Peyer's patch (tissue), 4 donors: ENCODE measurements at regions not wholly inside any gene's neighbourhood (a gene's known extent, or its start where the extent isn't known, plus 50 kb on each side); places are given as distances from the start of the nearest gene placed in this dataset.
A peak's percentile ranks its signal among the peaks of the same experiment; 100 is the strongest.

ENCODE experiments used
- DNase-seq, 3 donors: peaks; one replicate each; pipeline ENCODE4 v3.0.0-alpha.2; 2017 to 2019
- H3K27ac ChIP-seq, 4 donors: fragments of 200-600 bp; sonication (generic); one replicate each; pipeline ENCODE4 v1.5.1; 2016 to 2019
- H3K27me3 ChIP-seq, 2 donors: fragments of 200-600 bp; sonication (generic); one replicate each; pipeline ENCODE4 v1.5.1; 2019
- H3K36me3 ChIP-seq, 3 donors: fragments of 200-600 bp; sonication (generic); one replicate each; pipeline ENCODE4 v1.5.1; 2016 to 2019
- H3K4me1 ChIP-seq, 4 donors: fragments of 200-600 bp; sonication (generic); one replicate each; pipeline ENCODE4 v1.5.1; 2016 to 2019
- H3K4me3 ChIP-seq, 4 donors: fragments of 200-600 bp; sonication (generic); 1 replicate in 3 of 4; 2 replicates in 1 of 4; pipeline ENCODE4 v1.5.1; 2016 to 2019; ENCODE audit warnings: mild to moderate bottlenecking in 1 of 4
- H3K9me3 ChIP-seq, 4 donors: fragments of 200-600 bp; sonication (generic); one replicate each; pipeline ENCODE4 v1.5.1; 2016 to 2019; ENCODE audit warnings: mild to moderate bottlenecking in 1 of 4
- CTCF ChIP-seq, 6 experiments: fragments of 450-650 bp in 4 of 6; fragments of 200-600 bp in 2 of 6; sonication (generic) in 1 of 6; IDR thresholded peaks; one replicate each; pipeline ENCODE4 v1.5.1; 2017 to 2019; ENCODE audit warnings: antibody characterized with exemption in 6 of 6, mild to moderate bottlenecking in 3 of 6, moderate library complexity in 1 of 6
- POLR2A ChIP-seq, 2 donors: fragments of 450-650 bp; IDR thresholded peaks; one replicate each; pipeline ENCODE4 v1.5.1; 2017; ENCODE audit warnings: antibody characterized with exemption in 2 of 2, mild to moderate bottlenecking in 2 of 2, moderate library complexity in 2 of 2

GRCh38 chr4:163582703-163583102 is 88.2 kb downstream of the TMA16 start:
- Histone ChIP-seq H3K4me1 (no peaks in the 10 kb centered on the region), H3K36me3 (no peaks in the 10 kb centered on the region), H3K9me3 (no peaks in the 10 kb centered on the region), H3K4me3 (no peak overlapping the region), H3K27ac (no peak overlapping the region), H3K27me3 (no peaks in the 10 kb centered on the region)
- no peak for DNase-seq
- no peak for TF ChIP-seq POLR2A (IDR thresholded peaks at IDR 0.05)
- no peak for TF ChIP-seq CTCF (IDR thresholded peaks at IDR 0.05)

- TF ChIP-seq POLR2A (IDR thresholded peaks at IDR 0.05) (no peak), CTCF (IDR thresholded peaks at IDR 0.05) (peak in 1 of 6 experiments; percentile 36)
- DNase-seq: no peak
- Histone ChIP-seq H3K27ac (peak overlapping the region in 1 of 4 donors; percentile 6), H3K9me3 (no peaks in the 10 kb centered on the region), H3K4me1 (no peaks in the 10 kb centered on the region), H3K27me3 (no peaks in the 10 kb centered on the region), H3K36me3 (no peaks in the 10 kb centered on the region), H3K4me3 (no peak overlapping the region)
These were observed 93.4 kb downstream of the TMA16 start for GRCh38 chr4:163587867-163588266.

GRCh38 chr4:163588532-163588931 is 94.0 kb downstream of the TMA16 start:
- TF ChIP-seq POLR2A (IDR thresholded peaks at IDR 0.05) (no peak), CTCF (IDR thresholded peaks at IDR 0.05) (no peak)
- no peak overlapping the region for H3K27ac ChIP-seq
- no peaks in the 10 kb centered on the region for H3K9me3 ChIP-seq

GRCh38 chr4:163590103-163590502 is 95.6 kb downstream of the TMA16 start:
- Histone ChIP-seq H3K4me3 (no peak overlapping the region), H3K9me3 (no peaks in the 10 kb centered on the region), H3K27me3 (no peaks in the 10 kb centered on the region), H3K36me3 (no peaks in the 10 kb centered on the region), H3K27ac (peak overlapping the region in 2 of 4 donors; percentile 18 to 73), H3K4me1 (no peaks in the 10 kb centered on the region)
- no peak for TF ChIP-seq POLR2A (IDR thresholded peaks at IDR 0.05)
- TF ChIP-seq CTCF (IDR thresholded peaks at IDR 0.05): no peak
- no peak for DNase-seq

More at GRCh38 chr4:163588532-163588931, 94.0 kb downstream of the TMA16 start:
- Histone ChIP-seq H3K4me3 (no peak overlapping the region), H3K27me3 (no peaks in the 10 kb centered on the region), H3K36me3 (no peaks in the 10 kb centered on the region), H3K4me1 (no peaks in the 10 kb centered on the region)
- no peak for DNase-seq

- no peak for TF ChIP-seq POLR2A (IDR thresholded peaks at IDR 0.05)
- no peak for TF ChIP-seq CTCF (IDR thresholded peaks at IDR 0.05)
- H3K27me3 ChIP-seq: no peaks in the 10 kb centered on the region
- H3K9me3 ChIP-seq: no peaks in the 10 kb centered on the region
- H3K36me3 ChIP-seq: no peaks in the 10 kb centered on the region
- H3K4me1 ChIP-seq: no peaks in the 10 kb centered on the region
- no peak for DNase-seq
- no peak overlapping the region for H3K4me3 ChIP-seq
- H3K27ac ChIP-seq: peak overlapping the region in 2 of 4 donors; percentile 18 to 73
These were observed 96.3 kb downstream of the TMA16 start for GRCh38 chr4:163590619-163591264.
